ENCODE measurements at regions not wholly inside any gene's neighbourhood (a gene's known extent, or its start where the extent isn't known, plus 50 kb on each side); places are given as distances from the start of the nearest gene placed in this dataset.
"Not testable (repeated sequence)": the region's sequence is repeated elsewhere in the genome, so short reads cannot be mapped to it uniquely, and the experiment has no call there.

- not testable (repeated sequence) for TF ChIP-seq CTCF (conservative IDR thresholded peaks at IDR 0.05); ZFX (IDR thresholded peaks at IDR 0.05)
Observed at GRCh38 chr14:56990991-56991627, 180.8 kb upstream of the OTX2 start.
